ENCODE measurements at regions not wholly inside any gene's neighbourhood (a gene's known extent, or its start where the extent isn't known, plus 50 kb on each side); places are given as distances from the start of the nearest gene placed in this dataset.

GRCh38 chr3:20669184-20669583 is 483.2 kb upstream of the SGO1 start:
- TF ChIP-seq, protein P1, sequence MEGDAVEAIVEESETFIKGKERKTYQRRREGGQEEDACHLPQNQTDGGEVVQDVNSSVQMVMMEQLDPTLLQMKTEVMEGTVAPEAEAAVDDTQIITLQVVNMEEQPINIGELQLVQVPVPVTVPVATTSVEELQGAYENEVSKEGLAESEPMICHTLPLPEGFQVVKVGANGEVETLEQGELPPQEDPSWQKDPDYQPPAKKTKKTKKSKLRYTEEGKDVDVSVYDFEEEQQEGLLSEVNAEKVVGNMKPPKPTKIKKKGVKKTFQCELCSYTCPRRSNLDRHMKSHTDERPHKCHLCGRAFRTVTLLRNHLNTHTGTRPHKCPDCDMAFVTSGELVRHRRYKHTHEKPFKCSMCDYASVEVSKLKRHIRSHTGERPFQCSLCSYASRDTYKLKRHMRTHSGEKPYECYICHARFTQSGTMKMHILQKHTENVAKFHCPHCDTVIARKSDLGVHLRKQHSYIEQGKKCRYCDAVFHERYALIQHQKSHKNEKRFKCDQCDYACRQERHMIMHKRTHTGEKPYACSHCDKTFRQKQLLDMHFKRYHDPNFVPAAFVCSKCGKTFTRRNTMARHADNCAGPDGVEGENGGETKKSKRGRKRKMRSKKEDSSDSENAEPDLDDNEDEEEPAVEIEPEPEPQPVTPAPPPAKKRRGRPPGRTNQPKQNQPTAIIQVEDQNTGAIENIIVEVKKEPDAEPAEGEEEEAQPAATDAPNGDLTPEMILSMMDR (IDR thresholded peaks at IDR 0.05) = no peak
- TF ChIP-seq EZH2 (IDR thresholded peaks at IDR 0.05) = no peak
